GM12801 (cell line): ENCODE measurements at regions not wholly inside any gene's neighbourhood (a gene's known extent, or its start where the extent isn't known, plus 50 kb on each side); places are given as distances from the start of the nearest gene placed in this dataset.

ENCODE experiments used
- TF ChIP-seq, protein P1 (sequence below): IDR thresholded peaks from one replicate; pipeline ENCODE4 v1.5.1; 2011; ENCODE audit warnings: control low read depth; ENCODE audit not compliant: insufficient read length; ENCODE audit errors: extremely low read depth

DNA sequence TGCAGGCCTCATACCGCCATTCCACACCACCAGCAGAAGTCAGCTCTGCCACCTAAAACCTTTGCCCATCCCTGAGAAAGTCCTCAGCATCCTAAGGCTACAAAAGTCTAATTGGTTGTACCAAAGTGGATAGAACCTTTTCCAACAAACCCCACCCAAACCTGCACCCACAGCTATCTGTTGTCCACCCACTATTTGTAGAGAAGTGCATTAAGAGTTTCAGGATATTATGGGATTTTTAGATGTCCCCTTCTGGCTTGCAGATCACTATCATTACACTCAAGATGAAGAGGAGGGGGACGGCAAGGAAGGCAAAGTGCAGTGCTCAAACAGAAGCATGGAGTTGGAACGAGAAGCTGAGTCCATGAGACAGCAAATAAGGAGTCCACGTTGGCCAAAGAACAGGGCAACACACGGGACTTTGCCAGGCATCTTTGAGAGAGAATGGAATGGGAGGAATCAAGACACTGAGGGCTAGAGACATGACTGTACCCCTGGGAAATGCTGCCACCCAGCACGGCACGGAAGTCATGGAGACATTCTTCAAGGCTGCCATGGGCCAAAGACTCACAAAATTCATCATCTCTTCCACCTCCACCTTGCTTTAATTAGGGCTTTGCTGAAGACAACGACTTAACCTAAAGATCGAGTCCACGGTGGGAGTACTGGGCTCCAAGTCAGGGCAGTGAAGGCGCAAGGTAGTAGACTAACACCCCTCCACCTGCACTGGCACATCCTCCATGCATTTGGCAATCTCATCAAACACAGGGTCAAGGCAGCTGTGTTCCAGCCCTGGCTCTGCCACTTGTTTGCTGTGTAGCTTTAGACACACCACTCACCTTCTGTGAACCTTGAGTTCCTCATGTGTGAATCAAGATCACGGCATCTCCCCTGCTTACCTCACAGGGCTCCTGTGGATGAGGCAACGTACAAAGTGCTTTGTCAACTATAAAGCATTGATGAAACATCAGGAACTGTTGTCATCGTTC is 112.9 kb upstream of the TMEM45B start:
- TF ChIP-seq, protein P1, sequence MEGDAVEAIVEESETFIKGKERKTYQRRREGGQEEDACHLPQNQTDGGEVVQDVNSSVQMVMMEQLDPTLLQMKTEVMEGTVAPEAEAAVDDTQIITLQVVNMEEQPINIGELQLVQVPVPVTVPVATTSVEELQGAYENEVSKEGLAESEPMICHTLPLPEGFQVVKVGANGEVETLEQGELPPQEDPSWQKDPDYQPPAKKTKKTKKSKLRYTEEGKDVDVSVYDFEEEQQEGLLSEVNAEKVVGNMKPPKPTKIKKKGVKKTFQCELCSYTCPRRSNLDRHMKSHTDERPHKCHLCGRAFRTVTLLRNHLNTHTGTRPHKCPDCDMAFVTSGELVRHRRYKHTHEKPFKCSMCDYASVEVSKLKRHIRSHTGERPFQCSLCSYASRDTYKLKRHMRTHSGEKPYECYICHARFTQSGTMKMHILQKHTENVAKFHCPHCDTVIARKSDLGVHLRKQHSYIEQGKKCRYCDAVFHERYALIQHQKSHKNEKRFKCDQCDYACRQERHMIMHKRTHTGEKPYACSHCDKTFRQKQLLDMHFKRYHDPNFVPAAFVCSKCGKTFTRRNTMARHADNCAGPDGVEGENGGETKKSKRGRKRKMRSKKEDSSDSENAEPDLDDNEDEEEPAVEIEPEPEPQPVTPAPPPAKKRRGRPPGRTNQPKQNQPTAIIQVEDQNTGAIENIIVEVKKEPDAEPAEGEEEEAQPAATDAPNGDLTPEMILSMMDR: no peak

DNA sequence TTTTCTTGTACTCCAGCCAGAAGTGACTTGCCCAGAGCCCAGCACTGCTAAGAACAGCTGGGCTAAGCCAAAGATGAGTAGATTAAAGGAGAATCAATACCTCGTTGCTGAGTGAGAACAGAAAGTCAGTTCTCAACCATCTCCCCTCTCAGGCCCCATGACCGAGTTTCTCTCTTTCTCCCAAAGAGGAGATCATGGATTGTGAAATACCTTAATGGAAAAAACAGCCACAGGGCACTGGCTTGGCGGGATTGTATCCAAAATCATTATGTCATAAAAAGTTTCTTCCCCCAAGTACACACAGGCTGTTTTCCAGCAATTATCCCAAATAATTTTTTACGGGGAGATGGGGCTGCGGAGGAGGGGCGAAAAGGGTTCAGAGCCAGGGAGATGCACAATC is 111.8 kb upstream of the TMEM45B start:
- TF ChIP-seq, protein P1: no peak

DNA sequence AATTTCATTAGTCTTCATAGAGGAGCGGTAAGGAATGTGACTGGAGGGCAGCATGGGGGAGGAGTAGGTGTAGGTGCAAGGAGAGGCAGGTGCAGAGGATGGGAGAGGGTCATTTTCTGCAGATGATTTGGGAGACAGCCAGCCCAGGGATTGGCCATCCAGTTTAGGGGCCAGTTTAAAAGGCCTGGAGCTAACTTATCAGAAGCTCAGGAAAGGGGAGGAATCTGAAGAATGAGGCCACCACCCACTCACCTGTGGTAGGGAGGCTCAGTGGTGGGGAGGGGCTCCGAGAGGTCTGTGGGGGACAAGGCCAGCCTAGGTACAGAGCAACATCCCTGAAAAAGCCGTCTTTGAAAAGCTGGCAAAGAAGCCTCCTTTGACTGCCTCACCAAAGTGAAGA is 110.8 kb upstream of the TMEM45B start:
- TF ChIP-seq, protein P1: no peak

DNA sequence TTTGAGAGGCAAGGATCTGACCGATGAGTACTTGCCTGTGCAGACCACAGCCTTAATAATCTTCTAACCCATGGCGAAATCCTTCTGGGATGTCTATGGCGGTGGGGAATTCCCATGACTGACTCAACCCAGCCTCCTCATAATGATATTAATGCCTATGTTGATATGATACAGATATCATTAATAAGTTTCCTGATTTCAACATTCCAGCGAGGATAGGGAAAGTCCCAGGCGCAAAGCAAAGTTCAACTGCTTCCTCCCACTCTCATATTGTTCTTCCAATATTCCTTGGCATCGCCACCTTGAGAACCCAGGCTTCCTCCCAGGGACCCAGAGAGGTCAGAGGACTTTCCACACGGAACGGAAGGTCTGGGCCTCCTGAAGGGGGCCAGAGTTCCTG is 110.3 kb upstream of the TMEM45B start:
- TF ChIP-seq, protein P1: no peak

DNA sequence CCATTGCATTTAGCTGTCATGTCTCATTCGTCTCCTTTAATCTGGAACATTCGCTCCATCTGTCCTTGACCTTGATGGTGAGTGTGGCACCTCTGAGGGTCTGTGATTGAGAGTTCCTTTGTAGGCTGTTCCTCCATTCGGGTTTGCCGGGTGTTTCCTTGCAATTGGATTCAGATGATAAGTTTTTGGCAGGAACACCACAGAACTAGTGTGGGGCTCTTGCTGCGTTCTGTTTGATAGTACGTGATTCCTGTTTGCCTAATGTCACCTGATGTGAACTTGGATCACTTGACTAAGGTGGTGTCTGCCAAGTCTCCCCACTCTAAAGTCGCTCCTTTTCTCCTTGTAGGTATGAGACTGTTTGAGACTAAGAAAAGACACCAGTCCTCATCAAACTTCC is 109.7 kb upstream of the TMEM45B start:
- TF ChIP-seq, protein P1: no peak

DNA sequence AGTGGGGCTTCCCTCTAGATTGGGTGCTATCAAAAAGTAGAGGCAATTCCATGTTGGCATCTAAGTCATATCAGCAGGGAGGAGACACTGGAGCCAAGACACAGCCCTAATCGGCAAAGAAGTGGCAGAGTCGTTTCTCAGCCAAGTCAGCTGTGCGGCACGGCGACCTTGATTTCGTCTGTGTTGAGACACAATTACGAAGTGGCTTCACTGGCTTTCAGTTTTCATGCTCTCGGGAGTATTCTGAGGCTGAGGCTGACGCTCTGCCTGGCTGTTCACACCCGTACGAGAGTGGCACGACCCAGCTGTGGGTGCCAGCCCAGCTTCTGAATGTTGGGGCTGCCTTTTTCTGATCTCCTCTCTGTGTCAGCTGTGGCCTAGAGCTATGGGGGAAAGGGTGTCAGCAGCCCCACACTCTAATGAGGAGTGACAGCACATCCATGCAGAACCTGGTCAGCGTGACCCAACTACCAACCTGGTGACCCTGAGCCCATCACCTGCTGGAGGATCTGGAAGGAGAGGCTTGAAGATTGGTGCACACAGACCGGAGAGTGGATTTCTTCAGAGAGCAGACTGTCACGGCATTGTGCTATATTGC is 105.7 kb upstream of the TMEM45B start:
- TF ChIP-seq, protein P1: no peak

DNA sequence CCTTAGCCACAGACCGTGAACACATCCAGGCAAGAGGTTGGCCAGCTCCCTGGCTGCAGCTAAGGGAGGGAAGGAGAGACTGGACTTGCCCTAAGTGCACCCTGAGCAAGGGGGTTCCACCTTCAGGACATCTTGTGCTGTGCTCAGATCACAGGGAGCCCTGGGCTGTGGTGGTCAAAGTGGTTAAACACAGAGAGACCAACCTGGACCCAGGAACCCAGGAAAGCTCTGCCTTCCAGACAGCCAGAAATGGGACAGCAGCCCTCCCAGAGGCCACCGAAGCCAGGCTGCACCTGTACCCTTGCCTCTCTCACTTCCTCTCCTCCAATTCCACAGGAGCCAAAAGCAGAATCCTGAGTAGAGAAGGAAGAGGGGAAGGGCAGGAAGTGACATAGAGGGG is 105.2 kb upstream of the TMEM45B start:
- TF ChIP-seq, protein P1: no peak
